HL-60 (cell line): ENCODE measurements at regions not wholly inside any gene's neighbourhood (a gene's known extent, or its start where the extent isn't known, plus 50 kb on each side); places are given as distances from the start of the nearest gene placed in this dataset.

Experiments
- CTCF ChIP-seq: IDR thresholded peaks from one replicate; pipeline ENCODE4 v1.5.1; 2011; ENCODE audit warnings: low read length, control low read depth, inconsistent platforms; ENCODE audit not compliant: insufficient read depth
- POLR2AphosphoS5 ChIP-seq: IDR thresholded peaks from 2 replicates; pipeline ENCODE4 v1.6.1; 2012; ENCODE audit warnings: low read depth
- REST ChIP-seq: IDR thresholded peaks from 2 replicates; pipeline ENCODE4 v1.6.1; 2012; ENCODE audit warnings: low read depth; ENCODE audit not compliant: insufficient replicate concordance

GRCh38 chr10:78928330-78928729 is 140.4 kb upstream of the ZMIZ1 start:
- TF ChIP-seq REST: no peak
- no peak for TF ChIP-seq CTCF
- TF ChIP-seq POLR2AphosphoS5: no peak
